Rectal smooth muscle tissue (tissue), 1 donor: ENCODE measurements at regions not wholly inside any gene's neighbourhood (a gene's known extent, or its start where the extent isn't known, plus 50 kb on each side); places are given as distances from the start of the nearest gene placed in this dataset.

Experiments used
- H3K27ac ChIP-seq: one replicate; pipeline ENCODE4 v1.7.0; 2013; ENCODE audit warnings: low read depth, low read length, inconsistent platforms
- H3K27me3 ChIP-seq: one replicate; pipeline ENCODE4 v1.7.0; 2013; ENCODE audit warnings: low read length; ENCODE audit not compliant: control insufficient read depth, insufficient read depth
- H3K36me3 ChIP-seq: one replicate; pipeline ENCODE4 v1.7.0; 2013; ENCODE audit warnings: low read length; ENCODE audit not compliant: control insufficient read depth, insufficient read depth
- H3K4me1 ChIP-seq: one replicate; pipeline ENCODE4 v1.7.0; 2013; ENCODE audit warnings: low read length; ENCODE audit not compliant: control insufficient read depth, insufficient read depth
- H3K4me3 ChIP-seq: one replicate; pipeline ENCODE4 v1.7.0; 2013; ENCODE audit warnings: low read length
- H3K9ac ChIP-seq: one replicate; pipeline ENCODE4 v1.7.0; 2013; ENCODE audit warnings: low read length

GRCh38 chr15:30030345-30030744 lies 52.4 kb upstream of the GOLGA8J start:
- no peaks in the 10 kb centered on the region for H3K36me3 ChIP-seq
- H3K9ac ChIP-seq = no peak overlapping the region
- H3K4me1 ChIP-seq = no peaks in the 10 kb centered on the region
- no peak overlapping the region for H3K27ac ChIP-seq
- no peak overlapping the region for H3K4me3 ChIP-seq
- no peaks in the 10 kb centered on the region for H3K27me3 ChIP-seq

GRCh38 chr15:30023798-30024295 lies 58.9 kb upstream of the GOLGA8J start:
- H3K4me1 ChIP-seq = no peaks in the 10 kb centered on the region
- H3K9ac ChIP-seq = no peak overlapping the region
- no peaks in the 10 kb centered on the region for H3K27me3 ChIP-seq
- no peak overlapping the region for H3K4me3 ChIP-seq
- no peaks in the 10 kb centered on the region for H3K36me3 ChIP-seq
- H3K27ac ChIP-seq = no peak overlapping the region

GRCh38 chr15:30010746-30011145 lies 72.0 kb upstream of the GOLGA8J start:
- H3K27ac ChIP-seq = no peak overlapping the region
- no peaks in the 10 kb centered on the region for H3K4me1 ChIP-seq
- no peak overlapping the region for H3K4me3 ChIP-seq
- no peaks in the 10 kb centered on the region for H3K27me3 ChIP-seq
- no peaks in the 10 kb centered on the region for H3K36me3 ChIP-seq
- H3K9ac ChIP-seq = no peak overlapping the region

GRCh38 chr15:30008156-30008555 lies 74.6 kb upstream of the GOLGA8J start:
- Histone ChIP-seq H3K36me3 (no peaks in the 10 kb centered on the region), H3K27me3 (no peaks in the 10 kb centered on the region), H3K4me3 (no peak overlapping the region), H3K4me1 (no peaks in the 10 kb centered on the region), H3K9ac (no peak overlapping the region), H3K27ac (no peak overlapping the region)

GRCh38 chr15:30001602-30002001 lies 81.2 kb upstream of the GOLGA8J start:
- H3K27me3 ChIP-seq = no peaks in the 10 kb centered on the region
- no peak overlapping the region for H3K9ac ChIP-seq
- no peak overlapping the region for H3K4me3 ChIP-seq
- no peaks in the 10 kb centered on the region for H3K36me3 ChIP-seq
- no peaks in the 10 kb centered on the region for H3K4me1 ChIP-seq
- H3K27ac ChIP-seq = no peak overlapping the region

- H3K4me3 ChIP-seq = no peak overlapping the region
- H3K27me3 ChIP-seq = no peaks in the 10 kb centered on the region
- H3K9ac ChIP-seq = no peak overlapping the region
- H3K27ac ChIP-seq = no peak overlapping the region
- no peaks in the 10 kb centered on the region for H3K4me1 ChIP-seq
- no peaks in the 10 kb centered on the region for H3K36me3 ChIP-seq
Measured at GRCh38 chr15:29998033-29998432, 84.7 kb upstream of the GOLGA8J start.

- Histone ChIP-seq H3K36me3 (no peaks in the 10 kb centered on the region), H3K4me3 (no peak overlapping the region), H3K4me1 (no peaks in the 10 kb centered on the region), H3K27ac (no peak overlapping the region), H3K27me3 (no peaks in the 10 kb centered on the region), H3K9ac (no peak overlapping the region)
Measured at GRCh38 chr15:29997499-29997898, 85.3 kb upstream of the GOLGA8J start.

GRCh38 chr15:29994284-29994683 lies 88.5 kb upstream of the GOLGA8J start:
- Histone ChIP-seq H3K36me3 (no peaks in the 10 kb centered on the region), H3K27ac (no peak overlapping the region), H3K9ac (no peak overlapping the region), H3K27me3 (no peaks in the 10 kb centered on the region), H3K4me3 (no peak overlapping the region), H3K4me1 (no peaks in the 10 kb centered on the region)

- Histone ChIP-seq H3K27me3 (no peaks in the 10 kb centered on the region), H3K4me1 (peaks cover 2% of the 10 kb centered on the region), H3K4me3 (no peak overlapping the region), H3K27ac (no peak overlapping the region), H3K36me3 (no peaks in the 10 kb centered on the region), H3K9ac (no peak overlapping the region)
Measured at GRCh38 chr15:29990954-29991353, 91.8 kb upstream of the GOLGA8J start.

GRCh38 chr15:29990035-29990434 lies 92.7 kb upstream of the GOLGA8J start:
- H3K9ac ChIP-seq = no peak overlapping the region
- H3K27me3 ChIP-seq = no peaks in the 10 kb centered on the region
- H3K27ac ChIP-seq = no peak overlapping the region
- no peaks in the 10 kb centered on the region for H3K36me3 ChIP-seq
- H3K4me3 ChIP-seq = no peak overlapping the region
- peaks cover 2% of the 10 kb centered on the region for H3K4me1 ChIP-seq

- Histone ChIP-seq H3K9ac (no peak overlapping the region), H3K27ac (no peak overlapping the region), H3K4me3 (no peak overlapping the region), H3K4me1 (peaks cover 2% of the 10 kb centered on the region), H3K27me3 (no peaks in the 10 kb centered on the region), H3K36me3 (no peaks in the 10 kb centered on the region)
Measured at GRCh38 chr15:29988701-29989100, 94.1 kb upstream of the GOLGA8J start.

GRCh38 chr15:29986946-29987345 lies 95.8 kb upstream of the GOLGA8J start:
- Histone ChIP-seq H3K27me3 (no peaks in the 10 kb centered on the region), H3K4me3 (no peak overlapping the region), H3K36me3 (no peaks in the 10 kb centered on the region), H3K27ac (no peak overlapping the region), H3K4me1 (peaks cover 2% of the 10 kb centered on the region), H3K9ac (no peak overlapping the region)

GRCh38 chr15:29978411-29979382 lies 104.1 kb upstream of the GOLGA8J start:
- no peaks in the 10 kb centered on the region for H3K4me1 ChIP-seq
- no peak overlapping the region for H3K27ac ChIP-seq
- no peaks in the 10 kb centered on the region for H3K36me3 ChIP-seq
- no peak overlapping the region for H3K9ac ChIP-seq
- H3K27me3 ChIP-seq = no peaks in the 10 kb centered on the region
- no peak overlapping the region for H3K4me3 ChIP-seq
